Progenitor cell of endocrine pancreas (in vitro differentiated cells): ENCODE measurements at regions not wholly inside any gene's neighbourhood (a gene's known extent, or its start where the extent isn't known, plus 50 kb on each side); places are given as distances from the start of the nearest gene placed in this dataset.

Source experiments
- DNase-seq: peaks from one replicate; pipeline ENCODE4 v3.0.0; 2021; ENCODE audit warnings: low spot score; ENCODE audit not compliant: unreplicated experiment
- H3K27ac Mint-ChIP-seq: 2 replicates; pipeline ENCODE4 v1.8.0; 2021; ENCODE audit warnings: mild to moderate bottlenecking, moderate library complexity, mixed read lengths
- H3K27me3 Mint-ChIP-seq: 2 replicates; pipeline ENCODE4 v1.8.0; 2021; ENCODE audit warnings: mixed read lengths
- H3K36me3 Mint-ChIP-seq: 2 replicates; pipeline ENCODE4 v1.8.0; 2022; ENCODE audit warnings: mixed read lengths; ENCODE audit not compliant: insufficient read depth
- H3K4me1 Mint-ChIP-seq: 2 replicates; pipeline ENCODE4 v1.8.0; 2021; ENCODE audit warnings: low read depth, mixed read lengths
- H3K4me3 Mint-ChIP-seq: 2 replicates; pipeline ENCODE4 v1.8.0; 2021; ENCODE audit warnings: low read depth, mild to moderate bottlenecking, moderate library complexity, mixed read lengths
- H3K9me3 Mint-ChIP-seq: 2 replicates; pipeline ENCODE4 v1.8.0; 2021; ENCODE audit warnings: low read depth, mixed read lengths
- CTCF ChIP-seq: fragments of 200-600 bp; sonication (generic); IDR thresholded peaks from one replicate; pipeline ENCODE4 v1.5.0; 2021; ENCODE audit warnings: antibody characterized with exemption, mild to moderate bottlenecking; ENCODE audit not compliant: unreplicated experiment

- Mint-ChIP-seq H3K4me1 (peaks cover 7% of the 10 kb centered on the region), H3K9me3 (peaks cover 26% of the 10 kb centered on the region)
These were observed 118.1 kb downstream of the ATXN3L start for GRCh38 chrX:13201605-13202219.

DNA sequence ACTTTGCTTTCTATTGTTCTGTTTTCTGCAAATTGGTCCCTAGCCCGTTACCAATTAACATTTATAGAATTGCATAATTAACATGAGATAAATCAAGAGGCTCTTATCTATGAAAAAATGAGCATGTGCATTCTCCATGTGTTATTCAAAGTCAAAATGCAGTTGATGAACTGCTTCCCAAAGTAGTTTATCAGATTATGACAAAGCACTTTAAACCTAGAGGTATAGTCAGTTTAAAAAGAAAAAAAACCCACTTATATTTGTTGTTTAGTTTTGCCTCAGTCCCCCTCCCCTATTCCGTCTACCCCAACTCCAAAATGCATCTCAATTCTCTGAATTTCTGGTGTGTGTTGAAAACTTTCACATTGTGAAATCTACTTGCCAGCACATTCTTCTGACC, 119.5 kb downstream of the ATXN3L start:
- no peak for DNase-seq
- H3K27ac Mint-ChIP-seq: no peak overlapping the region
- H3K27me3 Mint-ChIP-seq: no peaks in the 10 kb centered on the region
- no peak overlapping the region for H3K4me3 Mint-ChIP-seq
- no peaks in the 10 kb centered on the region for H3K36me3 Mint-ChIP-seq
- TF ChIP-seq CTCF: no peak
- peaks cover 21% of the 10 kb centered on the region for H3K9me3 Mint-ChIP-seq
- H3K4me1 Mint-ChIP-seq: peaks cover 7% of the 10 kb centered on the region

More at GRCh38 chrX:13201605-13202219, 118.1 kb downstream of the ATXN3L start:
- Mint-ChIP-seq H3K27ac (no peak overlapping the region), H3K4me3 (no peak overlapping the region), H3K27me3 (no peaks in the 10 kb centered on the region), H3K36me3 (no peaks in the 10 kb centered on the region)
- TF ChIP-seq CTCF: no peak
- no peak for DNase-seq

- H3K4me1 Mint-ChIP-seq: peaks cover 13% of the 10 kb centered on the region
- H3K27ac Mint-ChIP-seq: no peak overlapping the region
- no peaks in the 10 kb centered on the region for H3K27me3 Mint-ChIP-seq
These were observed 121.1 kb downstream of the ATXN3L start for GRCh38 chrX:13198762-13199064.

GRCh38 chrX:13198056-13198761, 121.6 kb downstream of the ATXN3L start:
- Mint-ChIP-seq H3K4me1 (peaks cover 13% of the 10 kb centered on the region), H3K27me3 (no peaks in the 10 kb centered on the region), H3K4me3 (no peak overlapping the region), H3K27ac (no peak overlapping the region), H3K36me3 (no peaks in the 10 kb centered on the region), H3K9me3 (peaks cover 19% of the 10 kb centered on the region)
- no peak for DNase-seq
- TF ChIP-seq CTCF: no peak

More at GRCh38 chrX:13198762-13199064, 121.1 kb downstream of the ATXN3L start:
- TF ChIP-seq CTCF: no peak
- H3K9me3 Mint-ChIP-seq: peaks cover 19% of the 10 kb centered on the region
- DNase-seq: no peak
- no peak overlapping the region for H3K4me3 Mint-ChIP-seq
- H3K36me3 Mint-ChIP-seq: no peaks in the 10 kb centered on the region

DNA sequence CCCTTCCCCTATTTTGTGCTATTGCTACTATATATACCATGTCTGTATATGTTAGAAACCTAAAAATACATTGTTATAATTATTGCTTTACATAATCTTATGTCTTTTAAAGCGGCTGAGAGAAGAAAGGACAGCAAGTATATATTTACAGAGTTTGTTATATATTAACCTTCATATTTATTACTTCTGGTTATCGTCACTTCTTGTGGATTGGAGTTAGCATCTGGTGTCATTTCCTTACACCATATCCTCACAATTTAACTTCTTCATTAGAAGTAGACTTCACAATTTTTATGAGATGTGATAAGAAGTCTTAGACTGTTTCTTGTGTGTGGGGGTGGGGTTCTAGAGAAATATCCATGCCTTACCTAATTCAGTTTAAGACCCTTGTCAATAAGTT, 123.1 kb downstream of the ATXN3L start:
- Mint-ChIP-seq H3K27ac (no peak overlapping the region), H3K9me3 (peaks cover 19% of the 10 kb centered on the region), H3K27me3 (no peaks in the 10 kb centered on the region), H3K4me1 (peaks cover 8% of the 10 kb centered on the region), H3K36me3 (no peaks in the 10 kb centered on the region), H3K4me3 (no peak overlapping the region)
- no peak for TF ChIP-seq CTCF
- DNase-seq: no peak
